ENCODE measurements at regions not wholly inside any gene's neighbourhood (a gene's known extent, or its start where the extent isn't known, plus 50 kb on each side); places are given as distances from the start of the nearest gene placed in this dataset.

DNA sequence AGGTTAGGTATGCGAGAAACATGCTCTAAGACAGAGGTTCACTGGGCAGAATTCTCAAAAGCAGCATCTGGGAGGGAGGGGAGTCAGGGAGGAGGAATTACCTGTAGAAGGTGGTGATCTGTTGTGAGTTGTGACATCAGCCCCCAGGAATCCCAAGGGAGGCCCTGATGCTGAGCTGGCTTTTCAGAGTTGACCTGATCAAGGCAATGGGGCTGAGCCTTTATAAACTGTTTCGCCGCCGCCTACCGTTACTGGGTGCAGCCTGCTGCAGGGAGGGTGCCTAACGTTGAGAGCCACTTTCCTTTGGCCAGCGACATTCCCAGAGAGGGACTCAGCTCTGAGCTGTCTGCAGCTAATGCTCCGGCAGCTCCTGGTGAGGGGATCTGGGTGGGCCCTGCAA lies 257.9 kb upstream of the TMEM132C start:
- no peak for DNase-seq (ENCODE audit: low read depth in 1 of 2, low spot score in 1 of 2)
- Histone ChIP-seq H3K27me3 (ENCODE audit: insufficient read depth, poor library complexity, severe bottlenecking) (no peaks in the 10 kb centered on the region), H3K4me3 (replicated peaks; ENCODE audit: insufficient read depth, low read length) (no peak overlapping the region), H3K27ac (replicated peaks) (no peak overlapping the region)
- TF ChIP-seq SPI1 (IDR thresholded peaks at IDR 0.05; ENCODE audit: borderline replicate concordance, low read depth) (no peak), REST (IDR thresholded peaks at IDR 0.05; ENCODE audit: insufficient replicate concordance, low read depth) (no peak), GABPA (IDR thresholded peaks at IDR 0.05; ENCODE audit: low read depth) (no peak), CTCF (IDR thresholded peaks at IDR 0.05; ENCODE audit: insufficient read depth, low read length) (no peak), POLR2AphosphoS5 (IDR thresholded peaks at IDR 0.05; ENCODE audit: low read depth) (no peak)

GRCh38 chr12:128012110-128012509 lies 254.9 kb upstream of the TMEM132C start:
- no peak for DNase-seq (ENCODE audit: low read depth in 1 of 2, low spot score in 1 of 2)
- TF ChIP-seq GABPA (IDR thresholded peaks at IDR 0.05; ENCODE audit: low read depth) = no peak
- TF ChIP-seq CTCF (IDR thresholded peaks at IDR 0.05; ENCODE audit: insufficient read depth, low read length) = no peak
- no peak for TF ChIP-seq REST (IDR thresholded peaks at IDR 0.05; ENCODE audit: insufficient replicate concordance, low read depth)
- no peak for TF ChIP-seq SPI1 (IDR thresholded peaks at IDR 0.05; ENCODE audit: borderline replicate concordance, low read depth)
- no peak for TF ChIP-seq POLR2AphosphoS5 (IDR thresholded peaks at IDR 0.05; ENCODE audit: low read depth)
- no peaks in the 10 kb centered on the region for H3K27me3 ChIP-seq (ENCODE audit: insufficient read depth, poor library complexity, severe bottlenecking)

DNA sequence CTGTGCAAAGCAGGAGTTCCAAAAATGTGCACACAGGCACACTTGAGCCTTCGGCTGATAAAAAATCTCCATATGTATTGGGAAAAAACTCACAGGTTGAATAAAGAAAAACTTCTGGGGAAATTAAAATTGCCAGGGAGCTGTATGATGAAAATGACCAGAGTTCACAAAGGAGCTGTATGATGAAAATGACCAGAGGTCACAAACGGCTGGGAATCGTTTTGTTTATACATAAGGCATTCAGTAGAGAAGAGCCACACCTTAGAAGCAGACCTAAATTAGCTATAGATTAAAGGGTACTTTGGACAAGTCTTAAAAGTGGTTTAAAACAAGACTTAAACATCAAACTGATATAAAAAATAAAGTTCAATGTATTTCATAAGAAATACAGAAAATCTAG lies 251.7 kb upstream of the TMEM132C start:
- Histone ChIP-seq H3K27ac (replicated peaks) (no peak overlapping the region), H3K27me3 (ENCODE audit: insufficient read depth, poor library complexity, severe bottlenecking) (no peaks in the 10 kb centered on the region), H3K4me3 (replicated peaks; ENCODE audit: insufficient read depth, low read length) (no peak overlapping the region)
- no peak for DNase-seq (ENCODE audit: low read depth in 1 of 2, low spot score in 1 of 2)
- TF ChIP-seq POLR2AphosphoS5 (IDR thresholded peaks at IDR 0.05; ENCODE audit: low read depth) = no peak
- no peak for TF ChIP-seq GABPA (IDR thresholded peaks at IDR 0.05; ENCODE audit: low read depth)
- no peak for TF ChIP-seq SPI1 (IDR thresholded peaks at IDR 0.05; ENCODE audit: borderline replicate concordance, low read depth)
- no peak for TF ChIP-seq CTCF (IDR thresholded peaks at IDR 0.05; ENCODE audit: insufficient read depth, low read length)
- no peak for TF ChIP-seq REST (IDR thresholded peaks at IDR 0.05; ENCODE audit: insufficient replicate concordance, low read depth)

More at GRCh38 chr12:128012110-128012509, 254.9 kb upstream of the TMEM132C start:
- H3K27ac ChIP-seq (replicated peaks) = no peak overlapping the region
- no peak overlapping the region for H3K4me3 ChIP-seq (replicated peaks; ENCODE audit: insufficient read depth, low read length)

Measured in HL-60 (cell line).